Immature natural killer cell (primary cell): ENCODE measurements at regions not wholly inside any gene's neighbourhood (a gene's known extent, or its start where the extent isn't known, plus 50 kb on each side); places are given as distances from the start of the nearest gene placed in this dataset.
"Not testable (repeated sequence)": the region's sequence is repeated elsewhere in the genome, so short reads cannot be mapped to it uniquely, and the experiment has no call there.

Source experiments
- DNase-seq, 3 donors: peaks; one replicate each; pipeline ENCODE4 v3.0.0; 2022; ENCODE audit warnings: mixed read lengths in 1 of 3
- H3K27ac Mint-ChIP-seq, 6 donors: one replicate each; pipeline ENCODE4 v1.8.0; 2020; ENCODE audit warnings: mixed read lengths in 6 of 6, mild to moderate bottlenecking in 5 of 6, inconsistent platforms in 4 of 6, moderate library complexity in 3 of 6
- H3K27me3 Mint-ChIP-seq, 3 donors: one replicate each; pipeline ENCODE4 v1.8.0; 2020 to 2021; ENCODE audit warnings: low read depth in 3 of 3, mild to moderate bottlenecking in 3 of 3, mixed read lengths in 3 of 3, moderate library complexity in 3 of 3, inconsistent platforms in 1 of 3
- H3K36me3 Mint-ChIP-seq, 3 donors: one replicate each; pipeline ENCODE4 v1.8.0; 2020; ENCODE audit warnings: mixed read lengths in 3 of 3, inconsistent platforms in 2 of 3, mild to moderate bottlenecking in 2 of 3
- H3K4me1 Mint-ChIP-seq, 2 donors: one replicate each; pipeline ENCODE4 v1.8.0; 2020; ENCODE audit warnings: inconsistent platforms in 2 of 2, mild to moderate bottlenecking in 2 of 2, mixed read lengths in 2 of 2, moderate library complexity in 1 of 2
- H3K4me3 Mint-ChIP-seq, 5 donors: one replicate each; pipeline ENCODE4 v1.8.0; 2020; ENCODE audit warnings: mild to moderate bottlenecking in 5 of 5, mixed read lengths in 5 of 5, inconsistent platforms in 3 of 5, moderate library complexity in 3 of 5
- H3K9me3 Mint-ChIP-seq, 6 donors: one replicate each; pipeline ENCODE4 v1.8.0; 2020; ENCODE audit warnings: mild to moderate bottlenecking in 6 of 6, mixed read lengths in 6 of 6, inconsistent platforms in 4 of 6, moderate library complexity in 3 of 6

DNA sequence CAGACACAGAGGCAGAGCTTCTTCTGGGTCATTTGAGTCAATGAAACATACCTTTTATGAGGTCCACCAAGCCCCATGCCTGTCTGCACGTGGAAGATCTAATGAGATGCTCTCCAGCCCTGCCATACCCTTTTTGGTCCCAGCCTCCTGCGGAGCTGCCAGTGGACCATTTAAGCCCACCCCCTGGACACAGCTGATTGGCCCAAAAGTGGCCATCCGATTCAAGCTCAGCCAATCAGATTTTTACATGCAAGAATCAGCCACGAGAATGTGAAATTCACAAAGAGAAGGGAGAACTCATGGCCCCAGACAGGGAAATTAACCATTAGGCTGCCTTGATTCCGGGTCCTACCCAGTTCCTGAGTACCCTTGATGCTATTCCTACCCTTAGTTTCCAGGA lies 231.0 kb upstream of the EEF2KMT start:
- DNase-seq = no peak
- H3K27me3 Mint-ChIP-seq = no peaks in the 10 kb centered on the region
- H3K9me3 Mint-ChIP-seq = no peaks in the 10 kb centered on the region
- H3K27ac Mint-ChIP-seq = no peak overlapping the region
- no peaks in the 10 kb centered on the region for H3K36me3 Mint-ChIP-seq
- H3K4me3 Mint-ChIP-seq = no peak overlapping the region
- no peaks in the 10 kb centered on the region for H3K4me1 Mint-ChIP-seq

DNA sequence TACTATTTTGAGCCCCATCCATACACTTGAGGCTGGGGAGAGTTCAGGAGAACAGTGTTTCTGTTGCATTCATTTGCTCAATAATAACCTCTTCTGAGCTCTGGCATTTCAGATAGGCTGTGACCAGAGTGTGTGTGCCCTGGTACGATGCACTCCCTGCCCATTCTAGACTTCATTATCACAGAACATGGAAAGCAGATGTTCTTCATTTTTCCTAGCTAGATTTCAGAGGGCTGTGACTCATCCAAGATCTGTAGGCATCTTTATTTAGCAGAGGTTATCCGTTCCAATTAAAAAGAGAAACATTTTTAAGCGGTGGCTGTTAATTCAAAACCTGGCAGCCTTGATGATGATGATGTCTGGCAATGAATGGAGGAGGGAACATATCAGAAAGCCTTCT lies 228.8 kb upstream of the EEF2KMT start:
- Mint-ChIP-seq H3K27me3 (no peaks in the 10 kb centered on the region), H3K9me3 (no peaks in the 10 kb centered on the region), H3K4me1 (no peaks in the 10 kb centered on the region), H3K36me3 (no peaks in the 10 kb centered on the region), H3K27ac (no peak overlapping the region), H3K4me3 (no peak overlapping the region)
- no peak for DNase-seq

DNA sequence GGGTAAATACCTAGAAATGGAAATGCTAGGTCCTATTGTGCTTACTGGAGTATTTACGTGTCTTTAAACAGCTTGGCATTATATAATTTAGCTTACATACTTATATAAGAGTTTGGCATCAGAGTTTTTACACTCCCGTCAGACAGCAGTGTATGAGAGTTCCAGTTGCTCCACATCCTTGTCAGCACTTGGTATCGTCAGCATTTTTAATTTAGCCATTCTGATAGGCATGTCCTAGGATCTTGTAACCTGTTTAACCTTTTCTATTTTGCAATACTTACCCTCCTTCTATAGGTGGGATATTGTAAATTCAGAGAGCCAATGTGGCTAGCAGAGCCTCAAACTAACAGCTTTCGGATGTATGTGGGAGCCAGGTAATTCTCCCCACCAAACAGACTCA lies 228.3 kb upstream of the EEF2KMT start:
- Mint-ChIP-seq H3K27ac (no peak overlapping the region), H3K36me3 (no peaks in the 10 kb centered on the region), H3K27me3 (peaks cover 0 to 2% (median 0%) of the 10 kb centered on the region in 3 donors), H3K9me3 (no peaks in the 10 kb centered on the region), H3K4me1 (no peaks in the 10 kb centered on the region), H3K4me3 (no peak overlapping the region)
- DNase-seq = no peak

DNA sequence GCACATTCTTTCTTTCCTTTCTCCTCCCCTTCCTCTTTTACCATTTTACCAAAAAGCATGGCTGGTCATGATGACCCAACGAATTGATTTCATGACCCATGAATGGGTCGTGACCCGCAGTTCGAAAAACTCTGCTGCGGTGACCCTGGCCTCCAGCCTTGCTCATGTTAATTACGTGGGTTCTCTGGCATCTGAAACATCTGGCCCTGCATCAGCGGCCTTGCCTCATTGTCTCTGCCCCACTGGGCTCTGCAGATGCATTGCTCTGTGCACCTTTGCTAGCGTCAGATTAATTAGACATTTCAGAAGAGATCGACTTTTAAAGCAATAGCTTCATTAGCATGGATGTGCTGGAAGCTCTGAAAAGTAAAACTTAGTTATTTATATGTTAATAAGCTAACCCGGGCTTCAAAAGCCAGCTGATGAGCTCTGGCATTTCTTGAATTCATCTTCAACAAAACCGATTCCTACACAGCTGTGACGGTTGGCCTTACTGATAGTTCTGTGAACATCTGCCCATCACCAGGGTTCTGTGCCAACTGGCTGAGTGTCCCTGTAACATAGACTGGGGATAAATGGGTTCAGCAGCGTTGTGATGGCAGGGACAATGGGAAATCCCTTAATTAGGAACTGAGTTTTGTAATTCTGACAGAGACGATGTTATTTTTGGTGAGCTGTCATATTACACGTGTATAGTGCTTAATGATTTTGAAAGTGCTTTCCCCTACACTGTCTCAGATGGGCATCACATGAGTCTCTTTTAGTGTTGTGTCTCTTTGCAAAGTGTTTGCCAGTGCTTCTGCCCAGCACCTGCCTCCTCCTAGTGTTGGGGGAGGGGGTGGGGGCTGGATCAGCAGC lies 225.9 kb upstream of the EEF2KMT start:
- peaks cover 0 to 4% (median 0%) of the 10 kb centered on the region in 6 donors for H3K9me3 Mint-ChIP-seq
- no peak overlapping the region for H3K27ac Mint-ChIP-seq
- no peak for DNase-seq

DNA sequence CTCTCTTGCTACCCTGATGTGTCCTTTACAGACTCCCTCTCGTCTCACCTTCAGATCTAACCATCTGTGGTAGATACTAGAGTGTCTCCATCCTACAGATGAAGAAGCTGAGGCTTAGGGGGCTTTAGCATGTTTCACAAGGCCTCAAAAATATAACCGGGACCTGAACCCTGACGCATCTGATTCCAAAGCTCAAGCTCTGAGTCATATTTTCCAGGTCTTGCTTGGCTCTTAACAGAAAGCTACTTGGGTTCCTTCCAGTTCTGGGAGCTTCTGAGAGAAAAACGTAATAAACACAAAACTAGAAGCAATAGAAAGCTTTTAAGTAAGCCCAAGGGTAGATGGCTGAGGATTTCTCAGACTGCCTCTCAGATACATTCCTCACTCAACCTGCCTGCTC lies 224.3 kb upstream of the EEF2KMT start:
- Mint-ChIP-seq H3K27ac (no peak overlapping the region), H3K27me3 (peaks cover 0 to 9% (median 2%) of the 10 kb centered on the region in 3 donors), H3K36me3 (no peaks in the 10 kb centered on the region), H3K9me3 (peaks cover 0 to 4% (median 0%) of the 10 kb centered on the region in 6 donors), H3K4me1 (no peaks in the 10 kb centered on the region), H3K4me3 (no peak overlapping the region)
- no peak for DNase-seq

More for the DNA sequence above, 225.9 kb upstream of the EEF2KMT start:
- no peaks in the 10 kb centered on the region for H3K36me3 Mint-ChIP-seq
- H3K27me3 Mint-ChIP-seq = peaks cover 0 to 6% (median 0%) of the 10 kb centered on the region in 3 donors
- H3K4me3 Mint-ChIP-seq = no peak overlapping the region
- no peaks in the 10 kb centered on the region for H3K4me1 Mint-ChIP-seq

DNA sequence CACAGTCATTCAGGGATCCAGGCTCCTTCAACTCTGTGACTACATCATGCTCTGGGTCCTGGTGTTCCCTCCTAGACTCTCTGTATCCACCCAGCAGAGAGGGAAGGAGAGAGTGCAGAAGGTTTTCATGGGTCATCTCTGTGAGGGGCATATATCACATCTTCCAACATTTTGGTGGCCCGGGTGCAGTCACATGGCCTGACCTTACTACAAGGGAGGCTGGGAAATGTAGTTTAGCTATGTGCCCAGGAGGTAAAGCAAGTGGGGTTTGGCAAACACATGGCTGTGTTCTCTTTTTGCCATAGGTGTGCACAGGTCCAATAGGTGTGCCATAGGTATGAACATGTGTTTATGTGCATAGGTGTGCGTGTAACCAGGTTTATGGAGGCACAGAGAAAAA lies 222.2 kb upstream of the EEF2KMT start:
- Mint-ChIP-seq H3K27ac (peak overlapping the region in 1 of 6 donors; percentile 5), H3K9me3 (peaks cover 0 to 4% (median 0%) of the 10 kb centered on the region in 6 donors), H3K27me3 (peaks cover 0 to 12% (median 2%) of the 10 kb centered on the region in 3 donors), H3K36me3 (no peaks in the 10 kb centered on the region), H3K4me3 (no peak overlapping the region), H3K4me1 (no peaks in the 10 kb centered on the region)
- no peak for DNase-seq

DNA sequence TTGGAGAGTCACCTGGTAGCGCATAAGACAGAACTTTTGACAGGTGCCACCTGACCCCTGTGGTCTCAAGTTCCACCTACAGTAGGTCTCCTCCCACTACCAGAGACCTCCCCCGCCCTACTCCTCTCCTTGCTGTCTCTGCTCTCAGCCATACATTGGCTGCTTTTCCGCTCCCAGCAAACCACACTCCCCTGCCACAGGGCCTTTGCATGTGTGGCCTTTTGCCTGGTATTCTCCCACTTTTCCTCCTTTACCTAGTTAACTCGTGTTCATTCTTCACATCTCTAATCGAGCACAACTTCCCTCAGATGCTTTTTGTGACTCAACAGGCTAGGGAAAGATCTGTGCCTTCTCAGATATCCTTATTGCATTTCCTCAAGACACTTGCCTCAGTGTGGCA lies 218.3 kb upstream of the EEF2KMT start:
- Mint-ChIP-seq H3K4me1 (no peaks in the 10 kb centered on the region), H3K36me3 (no peaks in the 10 kb centered on the region), H3K27me3 (peaks cover 0 to 10% (median 2%) of the 10 kb centered on the region in 3 donors), H3K9me3 (peaks cover 0 to 4% (median 0%) of the 10 kb centered on the region in 6 donors), H3K27ac (no peak overlapping the region), H3K4me3 (no peak overlapping the region)
- DNase-seq = no peak

DNA sequence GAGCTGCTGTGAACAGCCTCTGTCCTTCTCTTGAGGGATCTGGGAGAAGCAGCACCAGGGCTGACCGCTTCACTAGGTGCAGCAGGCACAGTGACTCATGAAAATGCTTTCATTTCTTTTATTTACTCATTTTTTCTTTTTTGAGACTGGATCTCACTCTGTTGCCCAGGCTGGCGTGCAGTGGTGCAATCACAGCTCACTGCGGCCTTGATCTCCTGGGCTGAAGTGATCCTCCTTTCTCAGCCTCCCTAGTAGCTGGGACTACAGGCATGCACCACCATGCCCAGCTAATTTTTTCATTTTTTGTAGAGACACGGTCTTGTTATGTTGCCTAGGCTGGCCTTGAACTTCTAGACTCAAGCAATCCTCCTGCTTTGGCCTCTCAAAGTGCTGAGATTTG lies 216.8 kb upstream of the EEF2KMT start:
- Mint-ChIP-seq H3K4me1 (no peaks in the 10 kb centered on the region), H3K9me3 (no peaks in the 10 kb centered on the region), H3K27me3 (peaks cover 0 to 10% (median 4%) of the 10 kb centered on the region in 3 donors), H3K36me3 (no peaks in the 10 kb centered on the region), H3K4me3 (no peak overlapping the region), H3K27ac (no peak overlapping the region)
- no peak for DNase-seq

DNA sequence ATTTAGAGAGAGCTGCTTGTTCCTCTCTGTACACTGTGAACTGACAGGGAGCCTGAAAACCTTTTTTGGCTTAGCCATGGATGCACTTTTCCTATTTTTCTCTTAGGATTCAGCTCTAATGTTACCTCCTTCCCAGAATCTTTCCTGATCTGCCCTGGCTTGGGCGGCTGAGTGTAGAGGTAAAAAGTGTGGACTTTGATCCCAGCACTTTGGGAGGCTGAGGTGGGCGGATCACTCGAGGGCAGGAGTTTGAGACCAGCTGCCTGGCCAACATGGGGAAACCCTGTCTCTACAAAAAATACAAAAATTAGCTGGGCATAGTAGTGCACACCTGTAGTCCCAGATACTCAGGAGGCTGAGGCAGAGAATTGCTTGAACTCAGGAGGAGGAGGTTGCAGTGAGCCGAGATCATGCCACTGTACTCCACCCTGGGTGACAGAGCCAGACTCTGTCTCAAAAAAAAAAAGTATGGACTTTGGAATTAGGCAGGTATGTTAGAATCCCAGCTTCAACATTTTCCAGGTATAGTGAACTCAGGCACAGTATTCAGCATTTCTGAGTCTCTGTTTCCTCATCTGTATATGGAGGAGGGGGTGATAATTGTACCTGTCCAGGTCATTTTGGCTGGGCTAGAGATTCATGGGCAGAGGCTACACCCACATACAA lies 212.5 kb upstream of the EEF2KMT start:
- DNase-seq = no peak
- Mint-ChIP-seq H3K36me3 (no peaks in the 10 kb centered on the region), H3K27ac (no peak overlapping the region), H3K4me1 (no peaks in the 10 kb centered on the region), H3K4me3 (no peak overlapping the region), H3K9me3 (no peaks in the 10 kb centered on the region), H3K27me3 (peaks cover 0 to 12% (median 3%) of the 10 kb centered on the region in 3 donors)

DNA sequence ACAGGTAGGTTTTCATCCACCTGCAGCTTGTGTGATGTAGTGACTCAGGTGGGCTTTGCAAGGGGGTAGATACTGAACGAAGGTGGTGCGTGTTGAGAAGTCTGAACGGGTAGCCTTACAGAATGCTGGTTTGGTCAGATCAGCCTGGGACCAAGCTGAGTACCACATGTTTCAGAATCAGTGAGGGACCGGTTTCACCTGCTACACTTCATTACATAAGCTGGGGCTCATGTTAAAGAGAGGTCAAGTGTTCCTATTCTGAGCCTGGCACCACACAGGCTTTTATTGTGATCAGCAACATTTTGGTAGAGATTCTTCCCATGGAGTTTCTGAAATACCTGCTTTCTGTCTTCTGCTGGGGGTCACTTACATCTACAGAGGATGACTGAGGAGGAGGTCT lies 207.4 kb upstream of the EEF2KMT start:
- H3K27me3 Mint-ChIP-seq = peaks cover 5 to 14% (median 6%) of the 10 kb centered on the region in 3 donors
- H3K4me3 Mint-ChIP-seq = no peak overlapping the region

DNA sequence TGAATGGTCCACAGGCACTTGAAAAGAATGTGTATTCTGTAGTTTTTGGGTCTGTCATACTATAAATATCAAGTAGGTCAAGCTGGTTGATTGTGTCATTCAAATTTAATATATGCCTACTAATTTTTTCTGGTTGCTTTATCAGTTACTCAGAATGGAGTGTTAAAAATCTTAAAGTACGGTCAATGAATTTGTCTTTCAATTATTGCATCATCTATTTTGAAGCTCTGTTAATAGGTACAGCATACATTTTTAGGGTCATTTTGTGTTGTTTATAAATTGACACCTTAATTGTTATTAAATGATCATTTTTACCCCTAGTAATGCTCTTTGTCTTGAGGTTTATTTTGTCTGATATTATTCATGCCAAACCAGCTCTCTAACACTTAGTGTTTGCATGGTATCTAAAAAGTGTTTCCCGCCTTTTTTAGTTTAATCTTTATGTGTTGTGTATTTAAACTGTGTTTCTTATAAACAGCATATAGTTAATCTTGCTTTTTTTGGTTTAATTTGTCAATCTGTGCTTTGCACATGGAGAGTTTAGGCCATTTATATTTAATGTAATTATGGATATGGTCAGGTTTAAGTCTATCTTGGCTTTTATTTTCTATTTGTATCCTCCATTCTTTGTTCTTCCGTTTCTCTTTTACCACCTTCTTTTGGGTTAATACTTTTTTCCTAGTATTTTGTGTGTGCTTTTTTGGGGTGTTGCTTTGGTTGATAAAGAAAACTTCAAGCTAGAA lies 204.9 kb upstream of the EEF2KMT start:
- peaks cover 0 to 5% (median 0%) of the 10 kb centered on the region in 3 donors for H3K36me3 Mint-ChIP-seq
- no peaks in the 10 kb centered on the region for H3K4me1 Mint-ChIP-seq
- DNase-seq = no peak
- peaks cover 1 to 14% (median 6%) of the 10 kb centered on the region in 3 donors for H3K27me3 Mint-ChIP-seq
- no peak overlapping the region for H3K4me3 Mint-ChIP-seq
- H3K27ac Mint-ChIP-seq = no peak overlapping the region
- H3K9me3 Mint-ChIP-seq = peaks cover 3 to 19% (median 7%) of the 10 kb centered on the region in 6 donors

More for the DNA sequence above, 207.4 kb upstream of the EEF2KMT start:
- H3K4me1 Mint-ChIP-seq = no peaks in the 10 kb centered on the region
- H3K27ac Mint-ChIP-seq = no peak overlapping the region
- peaks cover 3 to 19% (median 7%) of the 10 kb centered on the region in 6 donors for H3K9me3 Mint-ChIP-seq
- H3K36me3 Mint-ChIP-seq = peaks cover 0 to 5% (median 0%) of the 10 kb centered on the region in 3 donors
- no peak for DNase-seq

DNA sequence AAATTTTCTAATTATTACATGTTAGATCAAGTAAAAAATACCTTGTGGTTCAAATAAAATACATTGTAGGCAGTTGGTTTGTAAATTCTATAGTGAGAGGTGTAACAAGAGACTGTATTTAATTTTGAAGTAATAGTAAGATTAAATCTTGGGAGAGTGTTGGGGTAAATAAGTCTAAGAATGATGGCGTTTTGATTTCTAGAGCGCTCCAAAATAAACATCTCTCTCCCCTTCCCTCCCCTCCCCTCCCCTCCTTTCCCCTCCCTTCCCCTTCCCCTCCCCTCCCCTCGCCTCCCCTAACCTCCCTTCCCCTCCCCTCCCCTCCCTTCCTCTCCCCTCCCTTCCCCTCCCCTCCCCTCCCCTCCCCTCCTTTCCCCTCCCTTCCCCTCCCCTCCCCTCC lies 200.6 kb upstream of the EEF2KMT start:
- no peak overlapping the region for H3K4me3 Mint-ChIP-seq
- H3K27ac Mint-ChIP-seq = no peak overlapping the region
- H3K36me3 Mint-ChIP-seq = peaks cover 0 to 5% (median 0%) of the 10 kb centered on the region in 3 donors
- H3K4me1 Mint-ChIP-seq = no peaks in the 10 kb centered on the region
- DNase-seq = no peak
- peaks cover 2 to 8% (median 4%) of the 10 kb centered on the region in 3 donors for H3K27me3 Mint-ChIP-seq
- peaks cover 3 to 14% (median 7%) of the 10 kb centered on the region in 6 donors for H3K9me3 Mint-ChIP-seq

DNA sequence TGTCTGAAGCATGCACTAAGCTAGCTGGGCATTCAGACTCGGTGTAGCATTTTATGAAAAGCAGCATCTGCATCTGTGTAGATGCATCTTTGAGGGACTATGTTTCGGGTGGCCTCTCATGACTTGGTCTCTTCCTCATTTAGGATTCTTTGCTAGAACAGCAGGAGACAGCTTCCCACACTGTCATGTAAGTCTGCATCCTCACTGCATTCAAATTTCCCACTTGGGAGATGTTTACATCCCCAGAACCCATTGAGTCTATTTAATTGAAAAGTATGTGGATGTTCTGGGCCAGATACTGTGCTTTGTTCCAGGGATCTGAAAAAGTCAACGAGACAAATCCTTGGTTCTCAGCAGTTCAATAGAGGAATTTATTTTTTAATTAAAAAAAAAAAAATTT lies 198.6 kb upstream of the EEF2KMT start:
- Mint-ChIP-seq H3K27ac (no peak overlapping the region), H3K9me3 (peaks cover 0 to 5% (median under 1%) of the 10 kb centered on the region in 6 donors)

DNA sequence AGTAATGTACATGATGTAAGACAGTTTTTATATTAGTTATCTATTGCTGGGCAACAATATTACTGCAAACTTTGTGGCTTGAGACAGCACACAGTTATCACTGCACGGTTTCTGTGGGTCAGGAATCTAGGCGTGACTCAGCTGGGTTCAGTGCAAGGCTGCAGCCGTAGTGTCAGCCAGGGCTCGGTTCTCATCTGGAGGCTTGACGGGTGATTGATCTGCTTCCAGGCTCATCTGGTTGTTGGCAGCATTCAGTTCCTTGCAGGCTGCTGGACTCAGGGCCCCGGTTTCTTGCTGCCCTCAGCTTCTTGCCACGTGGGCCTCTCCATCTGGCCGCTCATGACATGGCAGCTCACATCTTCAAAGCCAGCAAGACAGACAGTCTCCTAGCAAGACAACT lies 197.7 kb upstream of the EEF2KMT start:
- not testable (repeated sequence) for DNase-seq, H3K27me3 Mint-ChIP-seq, H3K9me3 Mint-ChIP-seq, H3K36me3 Mint-ChIP-seq, H3K4me1 Mint-ChIP-seq, H3K4me3 Mint-ChIP-seq, H3K27ac Mint-ChIP-seq

More for the DNA sequence above, 198.6 kb upstream of the EEF2KMT start:
- DNase-seq = no peak
- no peaks in the 10 kb centered on the region for H3K4me1 Mint-ChIP-seq
- no peaks in the 10 kb centered on the region for H3K36me3 Mint-ChIP-seq
- peaks cover 4 to 7% (median 4%) of the 10 kb centered on the region in 3 donors for H3K27me3 Mint-ChIP-seq
- no peak overlapping the region for H3K4me3 Mint-ChIP-seq
